ENCODE measurements at regions not wholly inside any gene's neighbourhood (a gene's known extent, or its start where the extent isn't known, plus 50 kb on each side); places are given as distances from the start of the nearest gene placed in this dataset.

GRCh38 chr10:111709603-111710002 lies 474.0 kb downstream of the GPAM start:
- CTCF ChIA-PET: no interaction called here
- no peak for FAIRE-seq
- no peak for TF ChIP-seq FOSB (CRISPR knock-in tag; IDR thresholded peaks at IDR 0.05)
- no peak for TF ChIP-seq NR3C1 (IDR thresholded peaks at IDR 0.05)
- no peak for TF ChIP-seq KDM5A (IDR thresholded peaks at IDR 0.05)
- no peak for TF ChIP-seq CBX8 (IDR thresholded peaks at IDR 0.05)
- no peak for TF ChIP-seq ELK1 (IDR thresholded peaks at IDR 0.05; ENCODE audit: low read depth, low read length)
- TF ChIP-seq RCOR1 (IDR thresholded peaks at IDR 0.05; ENCODE audit: low read depth, low read length): no peak
- no peak for TF ChIP-seq MYC (IDR thresholded peaks at IDR 0.05; ENCODE audit: borderline replicate concordance, low read length)
- TF ChIP-seq BHLHE40 (IDR thresholded peaks at IDR 0.05; ENCODE audit: low read depth, low read length): no peak
- no peak for TF ChIP-seq POLR2A (IDR thresholded peaks at IDR 0.05; ENCODE audit: low read length)
- no peak for TF ChIP-seq E2F6 (IDR thresholded peaks at IDR 0.05; ENCODE audit: borderline replicate concordance, low read depth)
- no peak for TF ChIP-seq ATOH8 (CRISPR knock-in tag; IDR thresholded peaks at IDR 0.05; ENCODE audit: low read depth)
- no peak for TF ChIP-seq HDAC2 (IDR thresholded peaks at IDR 0.05)
- TF ChIP-seq KDM1A (IDR thresholded peaks at IDR 0.05; ENCODE audit: low read depth): no peak
- no peak for TF ChIP-seq REST (IDR thresholded peaks at IDR 0.05)
- no peak for TF ChIP-seq RARB (CRISPR knock-in tag; IDR thresholded peaks at IDR 0.05)
- TF ChIP-seq RFX5 (IDR thresholded peaks at IDR 0.05): no peak
- TF ChIP-seq HEYL (CRISPR knock-in tag; IDR thresholded peaks at IDR 0.05): no peak
- TF ChIP-seq MAZ (IDR thresholded peaks at IDR 0.05; ENCODE audit: borderline replicate concordance, low read depth, low read length): no peak
- TF ChIP-seq GATA3 (IDR thresholded peaks at IDR 0.05; ENCODE audit: borderline replicate concordance): no peak
- POLR2A ChIA-PET: no interaction called here
- no peak overlapping the region for H3K27ac ChIP-seq
- no peaks in the 10 kb centered on the region for H3K4me1 ChIP-seq
- no peaks in the 10 kb centered on the region; the same call in 2 of the 3 replicates for H3K9me3 ChIP-seq
- H3K4me3 ChIP-seq: no peak overlapping the region
- H3K4me2 ChIP-seq: no peak overlapping the region
- WGBS (ENCODE audit: missing lambda C conversion rate): 2% methylated on average over 4 of the region's 4 CpGs
- DNase-seq (ENCODE audit: low read depth in 1 of 2, low spot score in 1 of 2): no peak
- ATAC-seq: no peak

GRCh38 chr10:111716032-111716431 lies 467.5 kb downstream of the GPAM start:
- Histone ChIP-seq H3K4me2 (no peak overlapping the region), H3K9me3 (no peaks in the 10 kb centered on the region; the same call in 1 of the 3 replicates), H3K4me1 (no peaks in the 10 kb centered on the region), H3K4me3 (no peak overlapping the region), H3K27ac (no peak overlapping the region)
- ATAC-seq (no peak), FAIRE-seq (no peak), DNase-seq (ENCODE audit: low read depth in 1 of 2, low spot score in 1 of 2) (no peak)
- no peak for TF ChIP-seq RCOR1 (IDR thresholded peaks at IDR 0.05; ENCODE audit: low read depth, low read length)
- ChIA-PET CTCF (no interaction called here), POLR2A (no interaction called here)

GRCh38 chr10:111724121-111724520 lies 459.4 kb downstream of the GPAM start:
- ChIA-PET POLR2A (no interaction called here), CTCF (no interaction called here)
- DNase-seq (ENCODE audit: low read depth in 1 of 2, low spot score in 1 of 2) (no peak), FAIRE-seq (no peak), ATAC-seq (no peak)
- 0% methylated on average over 1 of the region's 1 CpG for WGBS (ENCODE audit: missing lambda C conversion rate)
- H3K4me1 ChIP-seq: no peaks in the 10 kb centered on the region
- H3K4me2 ChIP-seq: no peak overlapping the region
- H3K27ac ChIP-seq: no peak overlapping the region
- H3K4me3 ChIP-seq: no peak overlapping the region
- TF ChIP-seq KDM1A (IDR thresholded peaks at IDR 0.05; ENCODE audit: low read depth) (no peak), POLR2AphosphoS2 (conservative IDR thresholded peaks at IDR 0.05; ENCODE audit: low read length) (no peak), ELK1 (IDR thresholded peaks at IDR 0.05; ENCODE audit: low read depth, low read length) (no peak), CHD4 (IDR thresholded peaks at IDR 0.05; ENCODE audit: borderline replicate concordance) (no peak), ZFP36 (IDR thresholded peaks at IDR 0.05; ENCODE audit: borderline replicate concordance, partially characterized antibody) (no peak), EHF (CRISPR knock-in tag; IDR thresholded peaks at IDR 0.05) (no peak), KDM5A (IDR thresholded peaks at IDR 0.05) (no peak), CEBPB (IDR thresholded peaks at IDR 0.05) (no peak), FOSB (CRISPR knock-in tag; IDR thresholded peaks at IDR 0.05) (no peak), ZSCAN20 (CRISPR knock-in tag; IDR thresholded peaks at IDR 0.05) (no peak), BCL3 (IDR thresholded peaks at IDR 0.05) (no peak), MAX (IDR thresholded peaks at IDR 0.05) (no peak), BHLHE40 (IDR thresholded peaks at IDR 0.05; ENCODE audit: low read depth, low read length) (no peak), NR3C1 (IDR thresholded peaks at IDR 0.05) (no peak), SMC3 (IDR thresholded peaks at IDR 0.05) (no peak), POLR2A (IDR thresholded peaks at IDR 0.05; ENCODE audit: low read length) (no peak)
- no peaks in the 10 kb centered on the region for H3K9me3 ChIP-seq
